Sigmoid colon (tissue), 4 donors: ENCODE measurements at regions not wholly inside any gene's neighbourhood (a gene's known extent, or its start where the extent isn't known, plus 50 kb on each side); places are given as distances from the start of the nearest gene placed in this dataset.

Experiments
- CTCF ChIP-seq, 4 experiments: fragments of 450-650 bp in 3 of 4; fragments of 200-600 bp in 1 of 4; IDR thresholded peaks; one replicate each; pipeline ENCODE4 v1.5.1; 2016 to 2019; ENCODE audit warnings: antibody characterized with exemption in 4 of 4, mild to moderate bottlenecking in 3 of 4, moderate library complexity in 2 of 4
- EP300 ChIP-seq, 4 donors: sonication (generic); formaldehyde crosslinking; IDR thresholded peaks; one replicate each; pipeline ENCODE4 v1.6.1; 2017; ENCODE audit warnings: antibody characterized with exemption in 4 of 4
- POLR2A ChIP-seq, 2 donors: fragments of 450-650 bp; IDR thresholded peaks; one replicate each; pipeline ENCODE4 v1.6.1; 2016; ENCODE audit warnings: antibody characterized with exemption in 2 of 2, mild to moderate bottlenecking in 2 of 2, moderate library complexity in 2 of 2
- POLR2AphosphoS5 ChIP-seq, 4 donors: sonication (generic); formaldehyde crosslinking; IDR thresholded peaks; one replicate each; pipeline ENCODE4 v1.6.1; 2017; ENCODE audit warnings: antibody characterized with exemption in 4 of 4

GRCh38 chr5:6900247-6901227, 187.3 kb downstream of the TENT4A start:
- TF ChIP-seq CTCF (IDR thresholded peaks at IDR 0.05) (no peak), EP300 (IDR thresholded peaks at IDR 0.05) (no peak), POLR2AphosphoS5 (IDR thresholded peaks at IDR 0.05) (no peak), POLR2A (IDR thresholded peaks at IDR 0.05) (no peak)
